Activated naive CD8-positive, alpha-beta T cell treated with anti-CD3 and anti-CD28 coated beads for 36 hours (primary cell): ENCODE measurements at regions not wholly inside any gene's neighbourhood (a gene's known extent, or its start where the extent isn't known, plus 50 kb on each side); places are given as distances from the start of the nearest gene placed in this dataset.
"Not testable (repeated sequence)": the region's sequence is repeated elsewhere in the genome, so short reads cannot be mapped to it uniquely, and the experiment has no call there.

Experiments used
- DNase-seq: peaks from one replicate; pipeline ENCODE4 v3.0.0; 2021
- H3K27ac Mint-ChIP-seq: one replicate; pipeline ENCODE4 v1.8.0; 2022; ENCODE audit warnings: mild to moderate bottlenecking, moderate library complexity, mixed read lengths
- H3K27me3 Mint-ChIP-seq: one replicate; pipeline ENCODE4 v1.8.0; 2022; ENCODE audit warnings: mild to moderate bottlenecking, mixed read lengths
- H3K36me3 Mint-ChIP-seq: one replicate; pipeline ENCODE4 v1.8.0; 2021; ENCODE audit warnings: mild to moderate bottlenecking, mixed read lengths
- H3K4me1 Mint-ChIP-seq: one replicate; pipeline ENCODE4 v1.8.0; 2021; ENCODE audit warnings: mixed read lengths
- H3K4me3 Mint-ChIP-seq: one replicate; pipeline ENCODE4 v1.8.0; 2022; ENCODE audit warnings: mild to moderate bottlenecking, moderate library complexity, mixed read lengths
- H3K9me3 Mint-ChIP-seq: one replicate; pipeline ENCODE4 v1.8.0; 2022; ENCODE audit warnings: mixed read lengths

DNA sequence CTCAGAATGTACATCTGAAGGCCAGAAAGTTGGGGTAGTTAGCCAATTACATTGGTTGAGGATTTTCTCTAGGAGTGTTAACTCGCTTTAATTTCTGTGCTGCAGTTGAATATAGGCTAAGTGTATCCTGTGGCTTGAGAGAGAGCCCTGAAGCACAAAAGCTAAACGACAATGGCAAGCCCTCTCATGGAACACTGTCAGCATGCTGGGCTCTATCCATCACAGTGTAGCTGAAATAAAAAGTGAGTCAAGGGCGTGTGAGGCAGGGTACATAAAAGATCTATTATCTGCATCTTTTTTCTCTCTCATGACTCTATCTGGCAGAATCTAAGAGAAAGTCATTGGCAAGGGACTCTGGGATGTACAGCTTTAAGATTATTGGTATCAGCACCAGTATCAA, 254.2 kb upstream of the GRIA1 start:
- H3K4me1 Mint-ChIP-seq: no peaks in the 10 kb centered on the region
- peaks cover 10% of the 10 kb centered on the region for H3K9me3 Mint-ChIP-seq
- no peak for DNase-seq
- no peak overlapping the region for H3K4me3 Mint-ChIP-seq
- no peak overlapping the region for H3K27ac Mint-ChIP-seq
- H3K27me3 Mint-ChIP-seq: no peaks in the 10 kb centered on the region
- H3K36me3 Mint-ChIP-seq: no peaks in the 10 kb centered on the region

DNA sequence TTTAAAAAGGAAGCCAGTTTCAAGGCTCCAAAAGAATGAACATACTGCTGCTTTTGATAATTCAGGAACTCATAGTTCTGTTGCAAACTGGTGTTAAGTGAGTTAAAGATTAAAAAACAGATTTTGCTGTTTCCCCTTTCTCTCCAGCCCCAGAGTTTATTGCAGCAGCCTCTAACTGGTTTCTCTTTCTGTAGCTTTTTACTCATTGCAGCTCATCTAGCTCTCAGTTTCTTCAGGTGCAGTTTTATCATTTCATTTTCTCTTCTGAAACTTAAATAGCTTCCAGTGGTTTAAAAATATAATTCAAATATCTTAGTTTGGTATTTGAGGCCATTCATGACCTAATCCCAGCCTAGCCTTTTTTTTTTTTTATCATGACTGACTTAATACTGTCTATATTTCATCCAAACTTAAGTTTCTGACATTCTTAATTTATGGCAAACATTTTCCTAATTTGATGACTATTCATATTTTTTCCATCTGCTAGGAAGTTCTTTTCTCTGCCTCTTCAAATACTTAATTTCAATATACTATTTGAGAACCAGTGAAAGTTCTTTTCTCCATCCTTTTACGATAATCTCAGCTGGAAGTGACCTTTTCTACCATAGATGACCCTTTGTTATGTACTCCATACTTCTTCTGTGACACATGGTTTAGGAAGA, 252.7 kb upstream of the GRIA1 start:
- H3K27ac Mint-ChIP-seq: no peak overlapping the region
- no peaks in the 10 kb centered on the region for H3K27me3 Mint-ChIP-seq
- no peak overlapping the region for H3K4me3 Mint-ChIP-seq
- H3K9me3 Mint-ChIP-seq: peaks cover 10% of the 10 kb centered on the region
- no peak for DNase-seq
- no peaks in the 10 kb centered on the region for H3K4me1 Mint-ChIP-seq
- no peaks in the 10 kb centered on the region for H3K36me3 Mint-ChIP-seq

DNA sequence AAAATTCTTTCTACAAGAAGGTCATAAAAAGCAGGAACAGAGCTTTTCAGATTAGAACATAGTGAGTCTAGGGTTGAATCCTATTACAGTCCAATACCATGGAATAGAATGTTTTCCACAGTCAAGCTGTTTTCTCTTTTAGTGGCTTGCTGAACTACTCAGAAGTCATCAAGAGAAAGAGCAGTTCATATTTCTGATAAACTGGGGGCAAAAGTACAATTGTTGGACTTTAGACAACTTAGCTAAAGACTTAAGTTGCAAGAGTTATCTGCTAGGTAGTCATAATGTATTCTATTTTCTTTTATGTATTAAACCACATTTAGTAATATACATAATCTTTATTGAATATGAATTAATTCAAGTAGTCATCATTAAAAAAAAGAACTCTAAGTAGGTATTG, 233.1 kb upstream of the GRIA1 start:
- Mint-ChIP-seq H3K9me3 (peaks cover 3% of the 10 kb centered on the region), H3K27ac (no peak overlapping the region), H3K36me3 (no peaks in the 10 kb centered on the region), H3K27me3 (no peaks in the 10 kb centered on the region), H3K4me1 (no peaks in the 10 kb centered on the region), H3K4me3 (no peak overlapping the region)
- no peak for DNase-seq

DNA sequence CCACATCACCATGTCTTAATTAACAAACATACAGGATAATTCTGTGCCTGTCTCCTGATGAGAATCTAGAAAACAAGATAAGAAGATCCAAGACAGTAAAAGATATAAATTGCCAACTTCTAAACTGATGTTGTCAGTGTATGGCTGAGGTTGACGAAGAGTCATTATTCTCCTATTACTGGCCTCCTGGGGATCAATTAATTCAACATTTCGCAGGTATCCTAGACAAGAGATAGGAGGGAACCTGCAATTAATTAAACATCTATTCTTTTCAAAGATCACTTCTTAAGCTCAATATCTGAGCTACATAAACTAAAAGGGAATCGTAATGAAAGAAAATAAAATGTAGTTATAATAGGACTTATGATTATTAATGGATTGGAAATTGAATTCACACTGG, 232.0 kb upstream of the GRIA1 start:
- no peak for DNase-seq
- Mint-ChIP-seq H3K27ac (no peak overlapping the region), H3K4me1 (no peaks in the 10 kb centered on the region), H3K27me3 (no peaks in the 10 kb centered on the region), H3K4me3 (no peak overlapping the region), H3K9me3 (peaks cover 1% of the 10 kb centered on the region), H3K36me3 (no peaks in the 10 kb centered on the region)

DNA sequence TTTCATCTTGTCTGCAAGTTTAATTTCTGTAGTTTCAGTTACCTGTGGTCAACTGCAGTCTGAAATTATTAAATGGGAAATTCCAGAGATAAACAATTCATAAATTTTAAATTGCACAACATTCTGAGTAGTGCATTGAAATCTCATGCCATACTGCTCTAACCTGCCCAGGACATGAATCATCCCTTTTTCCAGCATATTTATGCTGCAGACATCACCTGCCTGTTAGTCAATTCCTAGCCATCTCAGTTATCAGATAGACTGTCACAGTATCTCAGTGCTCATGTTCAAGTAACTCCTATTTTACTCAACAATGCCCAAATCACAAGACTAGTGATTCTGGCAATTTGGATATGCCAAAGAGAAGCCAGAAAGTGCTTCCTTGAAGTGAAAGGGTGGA, 223.0 kb upstream of the GRIA1 start:
- DNase-seq: no peak
- Mint-ChIP-seq H3K36me3 (no peaks in the 10 kb centered on the region), H3K27me3 (no peaks in the 10 kb centered on the region), H3K27ac (no peak overlapping the region), H3K4me3 (no peak overlapping the region), H3K9me3 (peaks cover 3% of the 10 kb centered on the region), H3K4me1 (no peaks in the 10 kb centered on the region)

DNA sequence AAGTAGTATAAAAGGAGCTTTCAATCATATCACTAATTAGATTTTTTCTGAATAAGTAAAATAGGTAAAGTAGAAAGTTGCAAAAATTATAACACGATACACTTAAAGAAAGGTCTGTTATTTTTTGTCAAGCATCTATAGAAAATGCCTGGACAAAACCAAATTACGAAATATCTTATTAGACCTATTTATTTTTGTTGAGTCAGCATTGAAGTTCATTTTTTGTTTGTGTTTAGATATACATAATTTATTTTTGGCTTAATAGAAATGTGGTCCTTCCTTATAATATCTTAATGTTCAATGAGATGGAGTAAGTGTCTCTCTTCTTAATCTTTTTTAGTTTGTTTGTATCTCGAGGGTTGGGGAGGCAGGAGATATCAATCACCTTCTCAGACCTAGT, 214.8 kb upstream of the GRIA1 start:
- no peak for DNase-seq
- H3K4me3 Mint-ChIP-seq: no peak overlapping the region
- H3K27ac Mint-ChIP-seq: no peak overlapping the region
- H3K36me3 Mint-ChIP-seq: no peaks in the 10 kb centered on the region
- no peaks in the 10 kb centered on the region for H3K27me3 Mint-ChIP-seq
- peaks cover 1% of the 10 kb centered on the region for H3K9me3 Mint-ChIP-seq
- H3K4me1 Mint-ChIP-seq: no peaks in the 10 kb centered on the region

DNA sequence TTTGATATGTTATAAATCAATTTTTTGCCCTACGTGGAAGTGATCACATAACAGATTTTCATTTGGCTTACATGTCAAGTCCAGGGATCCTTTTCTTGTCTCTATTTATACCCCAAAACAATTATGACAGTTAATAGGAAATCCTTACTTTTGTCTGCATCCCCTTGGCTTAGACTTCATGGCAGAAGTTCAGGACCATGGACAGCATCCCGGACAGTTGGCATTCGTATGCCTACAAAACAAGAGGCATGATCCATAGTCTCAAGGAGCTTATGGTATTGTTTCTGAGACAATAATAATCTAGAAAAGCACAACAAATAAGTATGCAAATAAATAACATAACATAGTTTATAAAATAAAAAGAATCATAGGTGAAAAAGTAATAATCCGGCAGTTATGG, 214.3 kb upstream of the GRIA1 start:
- Mint-ChIP-seq H3K27ac (no peak overlapping the region), H3K9me3 (peaks cover 1% of the 10 kb centered on the region), H3K36me3 (no peaks in the 10 kb centered on the region), H3K4me3 (no peak overlapping the region), H3K4me1 (no peaks in the 10 kb centered on the region), H3K27me3 (no peaks in the 10 kb centered on the region)
- no peak for DNase-seq

DNA sequence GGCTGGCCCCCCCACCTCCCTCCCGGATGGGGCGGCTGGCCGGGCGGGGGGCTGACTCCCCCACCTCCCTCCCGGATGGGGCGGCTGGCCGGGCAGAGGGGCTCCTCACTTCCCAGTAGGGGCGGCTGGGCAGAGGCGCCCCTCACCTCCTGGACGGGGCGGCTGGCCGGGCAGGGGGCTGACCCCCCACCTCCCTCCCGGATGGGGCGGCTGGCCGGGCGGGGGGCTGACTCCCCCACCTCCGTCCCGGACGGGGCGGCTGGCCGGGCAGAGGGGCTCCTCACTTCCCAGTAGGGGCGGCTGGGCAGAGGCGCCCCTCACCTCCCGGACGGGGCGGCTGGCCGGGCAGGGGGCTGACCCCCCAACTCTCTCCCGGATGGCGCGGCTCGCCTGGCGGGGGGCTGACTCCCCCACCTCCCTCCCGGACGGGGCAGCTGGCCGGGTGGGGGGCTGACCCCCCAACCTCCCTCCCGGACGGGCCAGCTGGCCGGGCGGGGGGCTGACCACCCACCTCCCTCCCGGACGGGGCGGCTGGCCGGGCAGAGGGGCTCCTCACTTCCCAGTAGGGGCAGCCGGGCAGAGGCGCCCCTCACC, 194.1 kb upstream of the GRIA1 start:
- not testable (repeated sequence) for H3K36me3 Mint-ChIP-seq
- peaks cover 11% of the 10 kb centered on the region for H3K9me3 Mint-ChIP-seq

DNA sequence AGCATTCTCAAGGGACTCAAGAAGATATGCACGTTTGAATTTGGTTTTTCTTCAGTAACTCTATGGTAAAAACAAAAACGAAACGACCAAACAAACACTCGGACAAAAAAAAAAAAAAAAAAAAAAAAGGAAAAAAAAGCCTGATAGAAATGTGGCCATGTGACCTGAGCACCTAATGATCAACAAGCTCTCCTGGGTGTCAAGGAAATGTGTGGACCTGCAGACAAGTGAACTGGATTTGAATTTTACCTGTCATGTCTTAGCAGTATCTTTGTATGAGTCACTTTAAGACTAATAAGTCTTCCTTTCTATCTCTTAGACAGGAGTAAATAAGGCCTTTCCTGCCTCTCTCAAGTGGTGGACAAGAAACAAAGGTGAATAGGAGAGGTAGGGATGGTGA, 190.6 kb upstream of the GRIA1 start:
- H3K9me3 Mint-ChIP-seq: peaks cover 11% of the 10 kb centered on the region
- H3K27me3 Mint-ChIP-seq: no peaks in the 10 kb centered on the region
- no peak overlapping the region for H3K4me3 Mint-ChIP-seq
- DNase-seq: no peak
- H3K27ac Mint-ChIP-seq: no peak overlapping the region
- no peaks in the 10 kb centered on the region for H3K36me3 Mint-ChIP-seq
- H3K4me1 Mint-ChIP-seq: no peaks in the 10 kb centered on the region

More for the DNA sequence above, 194.1 kb upstream of the GRIA1 start:
- not testable (repeated sequence) for H3K27me3 Mint-ChIP-seq, H3K4me3 Mint-ChIP-seq, H3K27ac Mint-ChIP-seq, H3K4me1 Mint-ChIP-seq, DNase-seq

DNA sequence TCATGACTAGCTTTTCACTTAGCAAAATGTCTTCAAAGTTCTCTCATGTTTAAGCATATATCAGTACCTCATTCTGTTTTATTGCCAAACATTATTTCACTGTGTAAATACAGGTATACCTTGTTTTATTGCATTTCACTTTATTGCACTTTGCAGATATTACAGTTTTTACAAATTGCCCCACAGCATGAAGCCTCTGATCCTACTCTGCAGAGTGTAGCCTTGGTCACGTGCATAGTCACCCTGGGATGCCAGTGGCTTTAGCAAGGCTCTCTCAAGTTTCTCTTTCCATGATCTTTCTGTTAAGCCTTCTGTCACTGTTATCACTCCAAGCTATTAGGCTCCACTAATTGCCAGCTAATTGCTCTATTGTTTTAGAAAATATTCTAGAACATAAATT, 182.2 kb upstream of the GRIA1 start:
- no peak for DNase-seq
- Mint-ChIP-seq H3K27me3 (no peaks in the 10 kb centered on the region), H3K9me3 (peaks cover 13% of the 10 kb centered on the region), H3K36me3 (no peaks in the 10 kb centered on the region), H3K27ac (no peak overlapping the region), H3K4me1 (no peaks in the 10 kb centered on the region), H3K4me3 (no peak overlapping the region)

DNA sequence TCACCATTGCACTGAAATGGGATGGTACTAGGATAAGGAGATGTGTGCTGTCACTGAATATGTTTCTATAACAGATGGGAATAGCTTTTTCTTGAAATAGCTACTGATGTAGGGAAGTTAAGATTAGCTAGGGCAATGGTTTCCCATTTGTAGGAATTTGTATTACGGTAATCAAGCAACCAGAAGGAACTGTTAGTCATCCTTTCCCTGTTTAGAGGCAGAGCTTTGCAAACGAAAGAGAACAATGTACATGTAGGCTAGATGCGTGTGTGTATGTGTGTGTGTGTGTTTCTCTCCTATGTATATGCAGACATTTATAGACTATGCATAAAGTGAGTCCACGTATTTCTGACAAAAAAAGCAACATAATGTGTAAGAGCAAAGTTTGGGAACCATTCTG, 171.9 kb upstream of the GRIA1 start:
- Mint-ChIP-seq H3K9me3 (no peaks in the 10 kb centered on the region), H3K36me3 (no peaks in the 10 kb centered on the region), H3K4me3 (no peak overlapping the region), H3K27me3 (no peaks in the 10 kb centered on the region), H3K4me1 (no peaks in the 10 kb centered on the region), H3K27ac (no peak overlapping the region)
- no peak for DNase-seq

DNA sequence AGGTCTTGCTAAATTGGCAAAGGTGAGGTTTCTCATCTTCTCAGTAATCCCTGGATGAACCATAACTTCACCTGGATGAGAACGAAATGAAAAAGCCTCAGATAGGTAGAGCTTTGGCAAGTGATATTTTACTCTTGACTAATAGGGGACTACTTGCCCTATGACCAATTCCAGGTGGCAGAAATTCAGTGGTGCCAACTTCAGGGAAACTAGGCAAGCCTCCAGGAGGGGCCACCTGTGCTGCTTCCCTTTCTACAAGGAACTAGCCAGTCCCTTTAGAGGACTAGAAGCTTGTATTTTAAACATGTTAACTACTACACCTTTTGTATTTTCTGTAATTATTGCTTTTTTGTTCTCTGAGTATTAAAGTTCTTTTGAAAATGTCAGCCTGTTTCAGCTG, 169.0 kb upstream of the GRIA1 start:
- no peak for DNase-seq
- H3K36me3 Mint-ChIP-seq: no peaks in the 10 kb centered on the region
- H3K27me3 Mint-ChIP-seq: no peaks in the 10 kb centered on the region
- no peak overlapping the region for H3K4me3 Mint-ChIP-seq
- H3K27ac Mint-ChIP-seq: no peak overlapping the region
- H3K9me3 Mint-ChIP-seq: no peaks in the 10 kb centered on the region
- H3K4me1 Mint-ChIP-seq: no peaks in the 10 kb centered on the region

DNA sequence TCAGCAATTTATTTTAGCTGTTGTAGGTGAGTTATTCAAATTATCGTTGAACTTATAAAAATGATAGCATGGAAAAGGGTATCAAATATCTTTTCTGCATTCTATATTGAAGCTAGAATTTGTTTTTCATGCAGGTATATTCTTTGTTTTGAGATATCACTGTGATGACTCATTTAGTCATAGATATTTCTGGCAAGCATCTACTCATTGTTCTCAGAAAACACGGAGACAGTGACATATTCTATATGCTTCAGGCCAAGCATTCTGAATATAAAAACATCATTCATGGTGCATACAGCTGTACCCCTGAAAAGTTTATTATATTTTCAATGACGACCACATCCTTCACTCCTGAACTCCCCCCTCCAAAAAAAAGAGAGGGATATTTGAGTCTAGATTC, 150.3 kb upstream of the GRIA1 start:
- no peak for DNase-seq
- no peak overlapping the region for H3K27ac Mint-ChIP-seq
- H3K4me3 Mint-ChIP-seq: no peak overlapping the region
- no peaks in the 10 kb centered on the region for H3K4me1 Mint-ChIP-seq
- H3K9me3 Mint-ChIP-seq: peaks cover 2% of the 10 kb centered on the region
- H3K36me3 Mint-ChIP-seq: no peaks in the 10 kb centered on the region
- no peaks in the 10 kb centered on the region for H3K27me3 Mint-ChIP-seq

DNA sequence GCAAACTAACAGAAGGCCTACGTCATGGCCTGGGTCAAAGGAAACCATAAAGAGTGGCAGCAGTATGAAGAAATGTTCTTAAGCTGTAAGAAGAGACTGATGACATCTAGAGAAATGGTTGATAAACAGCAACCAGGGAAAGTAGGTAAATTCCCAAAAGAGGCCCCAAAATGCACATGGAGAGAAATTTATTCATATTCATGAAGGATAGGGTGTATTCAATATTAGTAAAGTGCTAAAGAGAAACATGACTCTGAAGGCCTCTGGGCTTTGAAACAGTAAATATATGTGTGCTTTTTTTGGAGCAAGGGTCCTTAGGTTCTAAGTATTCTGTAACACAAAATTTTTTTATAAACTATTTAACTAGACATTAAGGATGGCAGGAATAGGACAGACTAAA, 149.7 kb upstream of the GRIA1 start:
- H3K4me3 Mint-ChIP-seq: no peak overlapping the region
- H3K9me3 Mint-ChIP-seq: peaks cover 2% of the 10 kb centered on the region
- H3K27ac Mint-ChIP-seq: no peak overlapping the region
- H3K27me3 Mint-ChIP-seq: no peaks in the 10 kb centered on the region
- H3K4me1 Mint-ChIP-seq: no peaks in the 10 kb centered on the region
- H3K36me3 Mint-ChIP-seq: no peaks in the 10 kb centered on the region
- DNase-seq: no peak

DNA sequence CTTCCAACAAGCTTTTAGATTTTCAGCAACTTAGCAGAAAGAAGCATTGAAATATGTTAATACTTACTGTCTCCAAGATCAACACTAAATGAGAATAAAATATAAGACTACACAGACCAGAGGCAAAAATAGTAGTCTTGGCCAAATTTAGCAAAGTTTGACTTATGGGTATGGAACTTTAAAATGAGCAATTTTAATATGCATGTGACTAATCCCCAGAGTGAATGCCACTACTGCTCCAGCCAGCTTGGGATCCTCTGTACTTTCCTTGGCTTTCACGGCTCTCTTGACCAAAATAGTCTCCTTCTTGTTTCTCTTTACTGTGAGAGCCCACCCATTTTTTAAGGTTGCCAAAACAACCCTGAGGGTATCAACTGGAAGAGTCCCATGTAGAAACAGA, 148.0 kb upstream of the GRIA1 start:
- Mint-ChIP-seq H3K9me3 (no peaks in the 10 kb centered on the region), H3K36me3 (no peaks in the 10 kb centered on the region), H3K4me3 (no peak overlapping the region), H3K4me1 (no peaks in the 10 kb centered on the region), H3K27ac (no peak overlapping the region), H3K27me3 (no peaks in the 10 kb centered on the region)
- DNase-seq: no peak

DNA sequence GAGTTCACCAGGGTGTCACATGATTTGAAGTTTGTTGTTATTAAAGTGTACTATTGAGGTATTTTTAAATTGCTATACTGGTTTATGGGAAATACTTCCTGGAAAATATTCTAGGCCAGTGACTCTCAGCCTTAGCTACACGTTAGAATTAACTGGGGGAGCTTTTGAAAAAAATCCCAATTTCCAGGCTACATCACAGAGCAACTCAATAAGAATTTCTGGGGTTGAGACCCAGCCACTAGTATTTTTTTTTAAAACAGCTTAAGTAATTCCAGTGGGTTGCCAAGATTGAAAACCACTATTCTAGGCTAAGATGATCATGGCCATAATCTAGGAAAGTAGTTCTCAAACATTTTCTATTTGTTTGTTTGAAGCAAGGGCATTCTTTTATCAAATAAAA, 142.9 kb upstream of the GRIA1 start:
- DNase-seq: no peak
- Mint-ChIP-seq H3K4me1 (peaks cover 4% of the 10 kb centered on the region), H3K9me3 (no peaks in the 10 kb centered on the region), H3K27me3 (peaks cover 18% of the 10 kb centered on the region), H3K4me3 (no peak overlapping the region), H3K27ac (no peak overlapping the region), H3K36me3 (no peaks in the 10 kb centered on the region)
